HEK293 (cell line): ENCODE measurements at regions not wholly inside any gene's neighbourhood (a gene's known extent, or its start where the extent isn't known, plus 50 kb on each side); places are given as distances from the start of the nearest gene placed in this dataset.

Source experiments
- CTCF ChIA-PET: fragments of 350-600 bp; formaldehyde crosslinking; extraction: SDS; loops from one replicate; lab custom pipeline; 2021; ENCODE audit warnings: antibody characterized with exemption; lab: Yijun Ruan, JAX
- POLR2A ChIA-PET: fragments of 300-600 bp; formaldehyde crosslinking; extraction: SDS; loops from one replicate; lab custom pipeline; 2020; ENCODE audit warnings: antibody characterized with exemption, inconsistent platforms; lab: Yijun Ruan, JAX
- H3K27ac ChIP-seq: fragments of 200-500 bp; sonication (Bioruptor generic); 2 replicates; pipeline ENCODE4 v1.5.1; 2014; ENCODE audit warnings: low read depth, low read length, control low read depth, inconsistent platforms; ENCODE audit errors: extremely low read depth
- H3K36me3 ChIP-seq, 2 experiments: fragments of 200-500 bp in 1 of 2; sonication (Bioruptor generic) in 1 of 2; 1 replicate in 1 of 2; 2 replicates in 1 of 2; pipeline ENCODE4 v1.5.1; 2014 to 2017; ENCODE audit warnings: inconsistent platforms in 2 of 2, low read length in 2 of 2; ENCODE audit not compliant: control insufficient read depth in 2 of 2, insufficient read depth in 1 of 2
- H3K4me1 ChIP-seq: fragments of 200-500 bp; sonication (Bioruptor generic); 2 replicates; pipeline ENCODE4 v1.5.1; 2014; ENCODE audit warnings: mild to moderate bottlenecking, low read length, inconsistent platforms; ENCODE audit not compliant: control insufficient read depth, insufficient read depth
- H3K4me3 ChIP-seq: 2 replicates; pipeline ENCODE4 v1.5.1; 2011; ENCODE audit warnings: low read depth, mild to moderate bottlenecking, control low read depth, low read length, moderate library complexity
- H3K9me3 ChIP-seq: fragments of 200-500 bp; sonication (Bioruptor generic); 2 replicates; pipeline ENCODE4 v1.5.1; 2014; ENCODE audit warnings: low read depth, low read length, inconsistent platforms; ENCODE audit not compliant: control insufficient read depth, insufficient read depth
- HOXD13 ChIP-seq: sonication (generic); formaldehyde crosslinking; IDR thresholded peaks from 2 replicates; pipeline ENCODE4 v1.8.0; 2022; ENCODE audit warnings: missing genetic modification reagents, borderline replicate concordance
- IKZF3 ChIP-seq: fragments of 450-650 bp; IDR thresholded peaks from 2 replicates; pipeline ENCODE4 v1.5.0; 2018; ENCODE audit warnings: missing biosample characterization, mild to moderate bottlenecking, missing genetic modification characterization, moderate library complexity
- KLF1 ChIP-seq: fragments of 450-650 bp; formaldehyde crosslinking; IDR thresholded peaks from 2 replicates; pipeline ENCODE4 v1.5.1; 2016; ENCODE audit warnings: missing biosample characterization, missing genetic modification characterization
- KLF8 ChIP-seq: fragments of 450-650 bp; formaldehyde crosslinking; IDR thresholded peaks from 2 replicates; pipeline ENCODE4 v1.5.1; 2016; ENCODE audit warnings: missing biosample characterization, missing genetic modification characterization
- MYNN ChIP-seq: fragments of 450-650 bp; formaldehyde crosslinking; IDR thresholded peaks from 2 replicates; pipeline ENCODE4 v1.5.1; 2016; ENCODE audit warnings: missing biosample characterization, missing genetic modification characterization, borderline replicate concordance
- MZF1 ChIP-seq: fragments of 450-650 bp; formaldehyde crosslinking; IDR thresholded peaks from 2 replicates; pipeline ENCODE4 v1.5.1; 2017; ENCODE audit warnings: missing biosample characterization, missing genetic modification characterization, borderline replicate concordance
- OSR2 ChIP-seq: fragments of 450-650 bp; formaldehyde crosslinking; IDR thresholded peaks from 2 replicates; pipeline ENCODE4 v1.5.1; 2016; ENCODE audit warnings: missing biosample characterization, missing genetic modification characterization
- SALL2 ChIP-seq: fragments of 450-650 bp; formaldehyde crosslinking; IDR thresholded peaks from 2 replicates; pipeline ENCODE4 v1.5.0; 2017; ENCODE audit warnings: missing biosample characterization, mild to moderate bottlenecking, missing genetic modification characterization, borderline replicate concordance
- ZBTB21 ChIP-seq: fragments of 450-650 bp; formaldehyde crosslinking; IDR thresholded peaks from 2 replicates; pipeline ENCODE4 v1.5.1; 2017; ENCODE audit warnings: missing biosample characterization, missing genetic modification characterization
- ZBTB48 ChIP-seq: fragments of 450-650 bp; formaldehyde crosslinking; IDR thresholded peaks from 2 replicates; pipeline ENCODE4 v1.5.1; 2016; ENCODE audit warnings: missing biosample characterization, missing genetic modification characterization
- ZNF112 ChIP-seq: fragments of 450-650 bp; formaldehyde crosslinking; IDR thresholded peaks from 2 replicates; pipeline ENCODE4 v1.5.0; 2017; ENCODE audit warnings: missing biosample characterization, missing genetic modification characterization
- ZNF157 ChIP-seq: fragments of 450-650 bp; formaldehyde crosslinking; IDR thresholded peaks from 2 replicates; pipeline ENCODE4 v1.5.1; 2016; ENCODE audit warnings: missing biosample characterization, missing genetic modification characterization
- ZNF2 ChIP-seq: fragments of 450-650 bp; formaldehyde crosslinking; IDR thresholded peaks from 2 replicates; pipeline ENCODE4 v1.5.1; 2016; ENCODE audit warnings: missing biosample characterization, missing genetic modification characterization
- ZNF211 ChIP-seq: fragments of 450-650 bp; formaldehyde crosslinking; IDR thresholded peaks from 2 replicates; pipeline ENCODE4 v1.5.1; 2016; ENCODE audit warnings: low read depth, missing biosample characterization, missing genetic modification characterization
- ZNF214 ChIP-seq: fragments of 450-650 bp; formaldehyde crosslinking; IDR thresholded peaks from 2 replicates; pipeline ENCODE4 v1.5.1; 2017; ENCODE audit warnings: missing biosample characterization, mild to moderate bottlenecking, missing genetic modification characterization, borderline replicate concordance
- ZNF23 ChIP-seq: fragments of 450-650 bp; formaldehyde crosslinking; IDR thresholded peaks from 2 replicates; pipeline ENCODE4 v1.5.1; 2016; ENCODE audit warnings: missing biosample characterization, missing genetic modification characterization, borderline replicate concordance
- ZNF24 ChIP-seq: fragments of 450-650 bp; formaldehyde crosslinking; IDR thresholded peaks from 2 replicates; pipeline ENCODE4 v1.5.1; 2016; ENCODE audit warnings: missing biosample characterization, missing genetic modification characterization
- ZNF335 ChIP-seq: fragments of 450-650 bp; formaldehyde crosslinking; conservative IDR thresholded peaks from 2 replicates; pipeline ENCODE4 v1.5.1; 2016; ENCODE audit warnings: missing biosample characterization, missing genetic modification characterization
- ZNF341 ChIP-seq: fragments of 450-650 bp; formaldehyde crosslinking; IDR thresholded peaks from 2 replicates; pipeline ENCODE4; 2016; ENCODE audit warnings: low read depth, missing biosample characterization, missing genetic modification characterization
- ZNF37A ChIP-seq: fragments of 450-650 bp; IDR thresholded peaks from 2 replicates; pipeline ENCODE4 v1.5.1; 2018; ENCODE audit warnings: missing biosample characterization, missing genetic modification characterization
- ZNF549 ChIP-seq: fragments of 450-650 bp; IDR thresholded peaks from 2 replicates; pipeline ENCODE4 v1.5.1; 2018; ENCODE audit warnings: missing biosample characterization, missing genetic modification characterization, mild to moderate bottlenecking, inconsistent platforms, moderate library complexity
- ZNF626 ChIP-seq: fragments of 450-650 bp; sonication (Bioruptor Pico); formaldehyde crosslinking; IDR thresholded peaks from 2 replicates; pipeline ENCODE4 v1.5.1; 2018; ENCODE audit warnings: missing biosample characterization, missing genetic modification characterization, inconsistent platforms
- ZNF664 ChIP-seq: fragments of 450-650 bp; formaldehyde crosslinking; IDR thresholded peaks from 2 replicates; pipeline ENCODE4 v1.5.1; 2016; ENCODE audit warnings: missing biosample characterization, missing genetic modification characterization
- ZNF677 ChIP-seq: fragments of 450-650 bp; IDR thresholded peaks from 2 replicates; pipeline ENCODE4 v1.5.0; 2018; ENCODE audit warnings: missing biosample characterization, mild to moderate bottlenecking, missing genetic modification characterization, moderate library complexity
- ZNF701 ChIP-seq: fragments of 450-650 bp; formaldehyde crosslinking; IDR thresholded peaks from 2 replicates; pipeline ENCODE4 v1.5.1; 2016; ENCODE audit warnings: missing biosample characterization, missing genetic modification characterization
- ZNF76 ChIP-seq: fragments of 450-650 bp; formaldehyde crosslinking; IDR thresholded peaks from 2 replicates; pipeline ENCODE4; 2016; ENCODE audit warnings: low read depth, missing biosample characterization, missing genetic modification characterization, borderline replicate concordance
- TF ChIP-seq, protein P1 (sequence below): fragments of 450-650 bp; formaldehyde crosslinking; IDR thresholded peaks from 2 replicates; pipeline ENCODE4 v1.5.1; 2016; ENCODE audit warnings: missing biosample characterization, missing genetic modification characterization
- TF ChIP-seq, protein P2 (sequence below): fragments of 450-650 bp; formaldehyde crosslinking; IDR thresholded peaks from 2 replicates; pipeline ENCODE4 v1.5.1; 2017; ENCODE audit warnings: missing biosample characterization, missing genetic modification characterization
- TF ChIP-seq, protein P3 (sequence below): fragments of 450-650 bp; formaldehyde crosslinking; IDR thresholded peaks from 2 replicates; pipeline ENCODE4 v1.5.1; 2016; ENCODE audit warnings: missing biosample characterization, missing genetic modification characterization
- TF ChIP-seq, protein P4 (sequence below): fragments of 450-650 bp; formaldehyde crosslinking; IDR thresholded peaks from 2 replicates; pipeline ENCODE4; 2016; ENCODE audit warnings: missing biosample characterization, missing genetic modification characterization

DNA sequence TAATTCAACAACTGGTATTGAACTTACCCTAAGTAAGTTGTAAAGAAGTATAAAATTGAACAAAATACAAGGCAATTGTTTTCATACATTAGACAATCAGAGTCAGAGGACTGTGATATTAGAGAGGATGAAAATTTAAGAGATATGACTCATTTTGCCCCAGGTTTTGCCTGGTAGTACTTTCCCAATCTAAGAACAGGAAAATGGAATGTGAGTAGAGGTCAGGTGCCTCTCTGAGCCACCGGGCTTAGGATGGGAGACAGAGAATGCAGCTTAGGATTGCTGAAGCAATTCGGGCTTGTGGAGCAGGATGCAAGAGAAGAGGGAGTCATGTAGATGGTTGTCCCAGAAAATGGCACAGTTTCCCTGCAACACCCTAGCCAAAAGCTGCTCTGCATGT, 219.7 kb upstream of the CHST9 start (continued):
- no peak for TF ChIP-seq ZNF23 (tag by site-specific recombination)
- no peak for TF ChIP-seq ZNF335 (tag by site-specific recombination)
- TF ChIP-seq, protein P1, sequence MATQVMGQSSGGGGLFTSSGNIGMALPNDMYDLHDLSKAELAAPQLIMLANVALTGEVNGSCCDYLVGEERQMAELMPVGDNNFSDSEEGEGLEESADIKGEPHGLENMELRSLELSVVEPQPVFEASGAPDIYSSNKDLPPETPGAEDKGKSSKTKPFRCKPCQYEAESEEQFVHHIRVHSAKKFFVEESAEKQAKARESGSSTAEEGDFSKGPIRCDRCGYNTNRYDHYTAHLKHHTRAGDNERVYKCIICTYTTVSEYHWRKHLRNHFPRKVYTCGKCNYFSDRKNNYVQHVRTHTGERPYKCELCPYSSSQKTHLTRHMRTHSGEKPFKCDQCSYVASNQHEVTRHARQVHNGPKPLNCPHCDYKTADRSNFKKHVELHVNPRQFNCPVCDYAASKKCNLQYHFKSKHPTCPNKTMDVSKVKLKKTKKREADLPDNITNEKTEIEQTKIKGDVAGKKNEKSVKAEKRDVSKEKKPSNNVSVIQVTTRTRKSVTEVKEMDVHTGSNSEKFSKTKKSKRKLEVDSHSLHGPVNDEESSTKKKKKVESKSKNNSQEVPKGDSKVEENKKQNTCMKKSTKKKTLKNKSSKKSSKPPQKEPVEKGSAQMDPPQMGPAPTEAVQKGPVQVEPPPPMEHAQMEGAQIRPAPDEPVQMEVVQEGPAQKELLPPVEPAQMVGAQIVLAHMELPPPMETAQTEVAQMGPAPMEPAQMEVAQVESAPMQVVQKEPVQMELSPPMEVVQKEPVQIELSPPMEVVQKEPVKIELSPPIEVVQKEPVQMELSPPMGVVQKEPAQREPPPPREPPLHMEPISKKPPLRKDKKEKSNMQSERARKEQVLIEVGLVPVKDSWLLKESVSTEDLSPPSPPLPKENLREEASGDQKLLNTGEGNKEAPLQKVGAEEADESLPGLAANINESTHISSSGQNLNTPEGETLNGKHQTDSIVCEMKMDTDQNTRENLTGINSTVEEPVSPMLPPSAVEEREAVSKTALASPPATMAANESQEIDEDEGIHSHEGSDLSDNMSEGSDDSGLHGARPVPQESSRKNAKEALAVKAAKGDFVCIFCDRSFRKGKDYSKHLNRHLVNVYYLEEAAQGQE (tag by site-specific recombination): no peak
- TF ChIP-seq KLF1 (tag by site-specific recombination): no peak

DNA sequence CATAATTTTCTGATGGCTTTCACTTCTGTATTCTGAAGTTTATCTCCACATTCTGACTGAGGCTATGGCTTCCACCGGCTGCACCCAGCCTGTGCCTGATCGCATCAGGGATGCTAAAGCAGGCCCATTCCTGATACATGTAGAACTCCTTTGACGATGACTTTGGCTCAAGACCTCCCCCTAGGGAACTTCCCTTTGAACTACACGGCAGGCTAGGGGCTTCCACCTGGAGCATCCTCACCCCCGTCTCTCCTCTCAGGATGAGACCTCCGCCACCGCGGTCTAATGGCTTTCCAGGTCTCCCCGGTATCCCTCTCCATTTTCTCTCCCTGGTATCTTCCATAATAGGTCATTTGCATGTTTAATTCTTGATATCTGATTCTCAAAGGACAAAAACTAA, 214.9 kb upstream of the CHST9 start:
- ChIA-PET CTCF (no interaction called here), POLR2A (no interaction called here)
- Histone ChIP-seq H3K27ac (no peak overlapping the region), H3K4me1 (no peaks in the 10 kb centered on the region), H3K36me3 (no peaks in the 10 kb centered on the region)
- TF ChIP-seq SALL2 (tag by site-specific recombination) (no peak), ZNF677 (tag by site-specific recombination) (no peak), ZNF214 (tag by site-specific recombination) (no peak), ZNF37A (no peak), ZNF701 (tag by site-specific recombination) (no peak), ZNF2 (tag by site-specific recombination) (no peak), ZNF549 (tag by site-specific recombination) (no peak), ZNF112 (no peak), MYNN (no peak), KLF8 (no peak), ZNF664 (no peak), ZBTB21 (tag by site-specific recombination) (no peak), ZNF24 (tag by site-specific recombination) (no peak), ZNF157 (no peak), ZBTB48 (tag by site-specific recombination) (no peak), ZNF341 (tag by site-specific recombination) (no peak), MZF1 (tag by site-specific recombination) (no peak)
- TF ChIP-seq, protein P2, sequence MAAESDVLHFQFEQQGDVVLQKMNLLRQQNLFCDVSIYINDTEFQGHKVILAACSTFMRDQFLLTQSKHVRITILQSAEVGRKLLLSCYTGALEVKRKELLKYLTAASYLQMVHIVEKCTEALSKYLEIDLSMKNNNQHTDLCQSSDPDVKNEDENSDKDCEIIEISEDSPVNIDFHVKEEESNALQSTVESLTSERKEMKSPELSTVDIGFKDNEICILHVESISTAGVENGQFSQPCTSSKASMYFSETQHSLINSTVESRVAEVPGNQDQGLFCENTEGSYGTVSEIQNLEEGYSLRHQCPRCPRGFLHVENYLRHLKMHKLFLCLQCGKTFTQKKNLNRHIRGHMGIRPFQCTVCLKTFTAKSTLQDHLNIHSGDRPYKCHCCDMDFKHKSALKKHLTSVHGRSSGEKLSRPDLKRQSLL (tag by site-specific recombination): no peak
- TF ChIP-seq, all 188 proteins: peak for 0
- Histone ChIP-seq H3K9me3 (no peaks in the 10 kb centered on the region), H3K4me3 (no peak overlapping the region)

DNA sequence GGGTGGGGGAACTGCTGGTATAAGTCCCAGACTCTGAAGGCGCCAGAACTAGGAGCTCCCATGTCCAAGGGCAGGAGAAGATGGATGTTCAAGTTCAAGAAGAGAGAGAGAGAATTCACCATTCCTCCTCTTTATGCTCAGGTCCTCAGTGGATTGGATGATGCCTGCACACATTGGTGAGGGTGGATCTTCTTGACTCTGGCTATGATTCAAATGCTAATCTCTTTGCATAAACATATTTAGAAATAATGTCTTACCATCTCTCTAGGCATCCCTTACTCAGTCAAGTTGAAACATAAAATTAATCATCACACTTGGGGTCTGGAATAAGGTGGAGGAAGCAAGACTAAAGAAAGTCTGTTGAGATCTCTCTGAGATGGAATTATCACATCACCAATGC, 210.6 kb upstream of the CHST9 start:
- no peaks in the 10 kb centered on the region for H3K9me3 ChIP-seq
- H3K36me3 ChIP-seq: no peaks in the 10 kb centered on the region
- CTCF ChIA-PET: no interaction called here
- no peaks in the 10 kb centered on the region for H3K4me1 ChIP-seq
- no peak overlapping the region for H3K4me3 ChIP-seq
- no peak overlapping the region for H3K27ac ChIP-seq
- POLR2A ChIA-PET: no interaction called here
- TF ChIP-seq OSR2 (tag by site-specific recombination) (no peak), ZBTB21 (tag by site-specific recombination) (no peak), HOXD13 (no peak), ZNF76 (tag by site-specific recombination) (no peak), ZNF626 (tag by site-specific recombination) (no peak), IKZF3 (tag by site-specific recombination) (no peak), ZNF211 (tag by site-specific recombination) (no peak)
- TF ChIP-seq, protein P3, sequence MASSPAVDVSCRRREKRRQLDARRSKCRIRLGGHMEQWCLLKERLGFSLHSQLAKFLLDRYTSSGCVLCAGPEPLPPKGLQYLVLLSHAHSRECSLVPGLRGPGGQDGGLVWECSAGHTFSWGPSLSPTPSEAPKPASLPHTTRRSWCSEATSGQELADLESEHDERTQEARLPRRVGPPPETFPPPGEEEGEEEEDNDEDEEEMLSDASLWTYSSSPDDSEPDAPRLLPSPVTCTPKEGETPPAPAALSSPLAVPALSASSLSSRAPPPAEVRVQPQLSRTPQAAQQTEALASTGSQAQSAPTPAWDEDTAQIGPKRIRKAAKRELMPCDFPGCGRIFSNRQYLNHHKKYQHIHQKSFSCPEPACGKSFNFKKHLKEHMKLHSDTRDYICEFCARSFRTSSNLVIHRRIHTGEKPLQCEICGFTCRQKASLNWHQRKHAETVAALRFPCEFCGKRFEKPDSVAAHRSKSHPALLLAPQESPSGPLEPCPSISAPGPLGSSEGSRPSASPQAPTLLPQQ (tag by site-specific recombination): no peak
- TF ChIP-seq, protein P4, sequence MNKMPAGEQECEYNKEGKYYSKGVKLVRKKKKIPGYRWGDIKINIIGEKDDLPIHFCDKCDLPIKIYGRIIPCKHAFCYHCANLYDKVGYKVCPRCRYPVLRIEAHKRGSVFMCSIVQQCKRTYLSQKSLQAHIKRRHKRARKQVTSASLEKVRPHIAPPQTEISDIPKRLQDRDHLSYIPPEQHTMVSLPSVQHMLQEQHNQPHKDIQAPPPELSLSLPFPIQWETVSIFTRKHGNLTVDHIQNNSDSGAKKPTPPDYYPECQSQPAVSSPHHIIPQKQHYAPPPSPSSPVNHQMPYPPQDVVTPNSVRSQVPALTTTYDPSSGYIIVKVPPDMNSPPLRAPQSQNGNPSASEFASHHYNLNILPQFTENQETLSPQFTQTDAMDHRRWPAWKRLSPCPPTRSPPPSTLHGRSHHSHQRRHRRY: no peak
